ENCODE measurements at regions not wholly inside any gene's neighbourhood (a gene's known extent, or its start where the extent isn't known, plus 50 kb on each side); places are given as distances from the start of the nearest gene placed in this dataset.

DNA sequence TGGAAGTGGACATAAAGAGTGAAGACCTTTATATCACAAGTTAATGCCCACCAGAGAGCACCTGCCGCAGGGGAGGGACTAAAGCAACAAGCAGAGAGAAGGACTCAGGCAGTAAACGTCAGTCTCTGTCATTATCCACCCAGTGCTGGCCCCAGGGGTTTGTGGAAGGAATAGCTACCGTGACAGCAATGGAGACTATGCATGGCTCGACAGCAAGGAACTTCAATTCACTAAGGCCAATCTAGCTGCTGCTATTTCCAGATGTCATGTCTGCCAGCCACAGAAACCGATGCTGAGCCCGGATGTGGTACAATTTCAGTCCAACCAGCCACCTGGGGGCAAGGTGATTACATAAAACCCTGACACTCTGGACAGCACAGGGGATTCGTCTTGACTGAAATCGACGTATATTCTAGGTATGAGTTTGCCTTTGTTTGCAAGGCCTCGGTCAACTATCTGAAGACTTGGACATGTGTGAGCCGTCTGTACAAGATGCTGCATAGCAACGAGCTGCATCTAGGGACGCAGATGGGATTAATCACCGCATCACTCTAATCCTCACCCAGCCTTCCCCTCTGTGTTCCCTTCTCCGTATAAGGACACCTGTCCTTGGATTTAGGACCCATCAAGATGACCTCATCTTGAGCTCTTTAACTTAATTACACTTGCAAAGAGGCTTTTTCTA, 154.1 kb upstream of the SH3BP4 start:
- DNase-seq (no peak), ATAC-seq (ENCODE audit: low FRiP score in 2 of 2) (no peak)
- no peaks in the 10 kb centered on the region for H3K36me3 ChIP-seq
- WGBS, 2 donors = 84 to 87% methylated on average over 15 of the region's 15 CpGs
- no peaks in the 10 kb centered on the region for H3K4me1 ChIP-seq
- no peaks in the 10 kb centered on the region for H3K9me3 ChIP-seq
- no peaks in the 10 kb centered on the region for H3K27me3 ChIP-seq
- no peak overlapping the region for H3K4me3 ChIP-seq
- no peak overlapping the region for H3K27ac ChIP-seq
- TF ChIP-seq EP300 (IDR thresholded peaks at IDR 0.05) = no peak
- TF ChIP-seq POLR2AphosphoS5 (IDR thresholded peaks at IDR 0.05) = no peak
- TF ChIP-seq, protein P1, sequence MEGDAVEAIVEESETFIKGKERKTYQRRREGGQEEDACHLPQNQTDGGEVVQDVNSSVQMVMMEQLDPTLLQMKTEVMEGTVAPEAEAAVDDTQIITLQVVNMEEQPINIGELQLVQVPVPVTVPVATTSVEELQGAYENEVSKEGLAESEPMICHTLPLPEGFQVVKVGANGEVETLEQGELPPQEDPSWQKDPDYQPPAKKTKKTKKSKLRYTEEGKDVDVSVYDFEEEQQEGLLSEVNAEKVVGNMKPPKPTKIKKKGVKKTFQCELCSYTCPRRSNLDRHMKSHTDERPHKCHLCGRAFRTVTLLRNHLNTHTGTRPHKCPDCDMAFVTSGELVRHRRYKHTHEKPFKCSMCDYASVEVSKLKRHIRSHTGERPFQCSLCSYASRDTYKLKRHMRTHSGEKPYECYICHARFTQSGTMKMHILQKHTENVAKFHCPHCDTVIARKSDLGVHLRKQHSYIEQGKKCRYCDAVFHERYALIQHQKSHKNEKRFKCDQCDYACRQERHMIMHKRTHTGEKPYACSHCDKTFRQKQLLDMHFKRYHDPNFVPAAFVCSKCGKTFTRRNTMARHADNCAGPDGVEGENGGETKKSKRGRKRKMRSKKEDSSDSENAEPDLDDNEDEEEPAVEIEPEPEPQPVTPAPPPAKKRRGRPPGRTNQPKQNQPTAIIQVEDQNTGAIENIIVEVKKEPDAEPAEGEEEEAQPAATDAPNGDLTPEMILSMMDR (IDR thresholded peaks at IDR 0.05) = no peak
- no peak for TF ChIP-seq POLR2A (IDR thresholded peaks at IDR 0.05)

DNA sequence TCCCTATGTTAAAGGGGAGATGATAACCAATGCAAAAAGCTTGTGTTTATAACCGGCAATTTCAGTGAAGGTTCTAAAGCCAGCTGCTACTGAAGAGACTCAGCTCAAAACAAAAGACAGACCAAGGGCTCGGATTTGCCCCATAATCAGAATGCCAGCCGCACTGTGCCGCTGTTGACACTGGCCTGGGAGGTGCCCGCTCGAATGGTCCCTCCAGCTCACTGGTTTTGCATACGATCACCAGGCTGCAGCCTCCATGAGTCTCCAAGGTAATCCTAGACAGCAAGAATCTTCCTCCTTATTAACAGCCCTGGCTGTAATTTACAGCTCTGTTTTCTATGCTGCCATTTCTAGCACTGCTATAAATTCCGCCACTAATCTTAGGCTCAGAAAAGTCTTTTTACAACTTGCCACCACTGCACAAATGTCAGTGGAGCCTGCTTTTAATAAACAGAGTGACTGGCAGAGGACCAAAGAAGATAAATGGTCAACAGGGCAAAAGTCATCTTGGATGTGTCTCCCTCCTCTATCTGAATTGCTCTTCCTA, 155.7 kb upstream of the SH3BP4 start:
- Histone ChIP-seq H3K4me3 (no peak overlapping the region), H3K27me3 (no peaks in the 10 kb centered on the region), H3K4me1 (no peaks in the 10 kb centered on the region), H3K9me3 (no peaks in the 10 kb centered on the region), H3K27ac (no peak overlapping the region), H3K36me3 (no peaks in the 10 kb centered on the region)
- WGBS, 2 donors = 75 to 88% methylated on average over 8 of the region's 8 CpGs
- no peak for DNase-seq
- TF ChIP-seq EP300 (IDR thresholded peaks at IDR 0.05) (no peak), POLR2A (IDR thresholded peaks at IDR 0.05) (no peak), POLR2AphosphoS5 (IDR thresholded peaks at IDR 0.05) (no peak)
- TF ChIP-seq, protein P1 (IDR thresholded peaks at IDR 0.05) = no peak
- no peak for ATAC-seq (ENCODE audit: low FRiP score in 2 of 2)

DNA sequence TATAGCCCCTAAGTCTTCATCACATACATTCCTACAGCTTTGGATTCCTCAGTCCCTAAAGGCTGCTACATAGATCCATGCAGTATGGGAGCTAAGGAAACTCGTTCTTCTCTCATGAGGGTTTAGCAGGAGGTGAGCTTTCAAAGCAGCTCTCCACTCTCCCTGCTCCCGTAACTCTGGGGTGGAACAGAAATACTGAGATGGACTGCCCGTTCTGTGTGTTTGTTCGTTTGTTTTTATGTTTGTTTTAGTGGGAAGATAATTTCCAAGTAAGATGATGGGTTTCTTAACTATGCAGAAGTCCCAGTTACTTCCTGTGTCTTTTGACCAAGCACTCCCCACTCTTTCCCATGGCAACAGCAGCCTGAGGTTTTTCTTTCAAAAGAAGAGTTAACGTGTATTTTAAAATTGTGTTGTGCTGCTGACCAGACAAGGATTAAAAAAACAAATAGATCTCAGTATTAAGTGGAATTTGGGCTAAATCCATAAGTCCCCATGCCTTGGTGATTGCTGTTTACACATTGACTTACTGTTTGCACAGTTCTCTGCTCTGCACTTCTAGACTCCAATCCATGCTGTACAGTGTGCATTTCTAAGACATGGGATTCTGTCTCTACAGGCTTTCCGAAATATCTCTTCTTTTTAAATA, 156.4 kb upstream of the SH3BP4 start:
- Histone ChIP-seq H3K9me3 (no peaks in the 10 kb centered on the region), H3K27me3 (no peaks in the 10 kb centered on the region), H3K27ac (no peak overlapping the region), H3K4me3 (no peak overlapping the region), H3K36me3 (no peaks in the 10 kb centered on the region), H3K4me1 (no peaks in the 10 kb centered on the region)
- DNase-seq (no peak), ATAC-seq (ENCODE audit: low FRiP score in 2 of 2) (no peak)
- 39 to 56% methylated on average over 6 of the region's 6 CpGs for WGBS, 2 donors
- TF ChIP-seq, protein P1 (IDR thresholded peaks at IDR 0.05) = no peak
- no peak for TF ChIP-seq EP300 (IDR thresholded peaks at IDR 0.05)
- TF ChIP-seq POLR2A (IDR thresholded peaks at IDR 0.05) = no peak
- no peak for TF ChIP-seq POLR2AphosphoS5 (IDR thresholded peaks at IDR 0.05)

DNA sequence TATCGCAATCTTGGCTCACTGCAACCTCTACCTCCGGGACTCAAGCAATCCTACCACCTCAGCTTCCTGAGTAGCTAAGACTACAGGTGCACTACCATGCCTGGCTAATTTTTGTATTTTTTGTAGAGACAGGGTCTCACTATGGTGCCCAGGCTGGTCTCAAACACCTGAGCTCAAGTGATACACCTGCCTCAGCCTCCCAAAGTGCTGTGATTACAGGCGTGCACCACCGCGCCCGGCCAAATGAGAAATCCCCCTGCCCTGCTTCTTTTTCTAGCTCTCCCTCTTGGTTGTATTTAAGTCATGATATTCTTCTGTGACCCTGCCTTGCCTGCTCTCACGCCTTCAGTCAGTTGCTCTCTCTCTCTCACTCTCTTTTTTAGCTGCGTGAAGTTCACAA, 157.0 kb upstream of the SH3BP4 start:
- Histone ChIP-seq H3K36me3 (no peaks in the 10 kb centered on the region), H3K4me3 (no peak overlapping the region), H3K4me1 (no peaks in the 10 kb centered on the region), H3K9me3 (no peaks in the 10 kb centered on the region), H3K27me3 (no peaks in the 10 kb centered on the region), H3K27ac (no peak overlapping the region)
- TF ChIP-seq POLR2A (IDR thresholded peaks at IDR 0.05) = no peak
- no peak for TF ChIP-seq POLR2AphosphoS5 (IDR thresholded peaks at IDR 0.05)
- TF ChIP-seq, protein P1 (IDR thresholded peaks at IDR 0.05) = no peak
- TF ChIP-seq EP300 (IDR thresholded peaks at IDR 0.05) = no peak
- 93% methylated on average over 8 of the region's 8 CpGs for WGBS, 2 donors
- ATAC-seq (ENCODE audit: low FRiP score in 2 of 2) (no peak), DNase-seq (no peak)
